Daoy (cell line): ENCODE measurements at regions not wholly inside any gene's neighbourhood (a gene's known extent, or its start where the extent isn't known, plus 50 kb on each side); places are given as distances from the start of the nearest gene placed in this dataset.

Experiments used
- DNase-seq: peaks from one replicate; pipeline ENCODE4 v3.0.0-alpha.2; 2015; ENCODE audit warnings: low read depth

- no peak for DNase-seq
Observed at GRCh38 chr5:29701600-29701999, 1491.9 kb upstream of the CDH6 start.

GRCh38 chr5:29697785-29698414 is 1495.6 kb upstream of the CDH6 start:
- DNase-seq: no peak

GRCh38 chr5:29697278-29697677 is 1496.2 kb upstream of the CDH6 start:
- no peak for DNase-seq

- no peak for DNase-seq
Observed at GRCh38 chr5:29672678-29673077, 1520.8 kb upstream of the CDH6 start.

- no peak for DNase-seq
Observed at GRCh38 chr5:29662876-29663275, 1530.6 kb upstream of the CDH6 start.

- DNase-seq: no peak
Observed at GRCh38 chr5:29654954-29655353, 1538.5 kb upstream of the CDH6 start.

GRCh38 chr5:29649321-29649720 is 1544.2 kb upstream of the CDH6 start:
- no peak for DNase-seq

GRCh38 chr5:29642601-29643000 is 1550.9 kb upstream of the CDH6 start:
- no peak for DNase-seq

- DNase-seq: no peak
Observed at GRCh38 chr5:29614206-29614605, 1579.3 kb upstream of the CDH6 start.

- DNase-seq: no peak
Observed at GRCh38 chr5:29588236-29588635, 1605.2 kb upstream of the CDH6 start.

GRCh38 chr5:29587832-29588231 is 1605.7 kb upstream of the CDH6 start:
- no peak for DNase-seq

GRCh38 chr5:29568028-29568427 is 1625.5 kb upstream of the CDH6 start:
- DNase-seq: no peak

- DNase-seq: no peak
Observed at GRCh38 chr5:29561564-29561963, 1631.9 kb upstream of the CDH6 start.

- DNase-seq: no peak
Observed at GRCh38 chr5:29550523-29550922, 1643.0 kb upstream of the CDH6 start.

GRCh38 chr5:29548262-29548661 is 1645.2 kb upstream of the CDH6 start:
- DNase-seq: no peak

GRCh38 chr5:29547236-29547865 is 1646.1 kb upstream of the CDH6 start:
- no peak for DNase-seq

- no peak for DNase-seq
Observed at GRCh38 chr5:29543501-29543900, 1650.0 kb upstream of the CDH6 start.

- DNase-seq: no peak
Observed at GRCh38 chr5:29524227-29524626, 1669.3 kb upstream of the CDH6 start.

GRCh38 chr5:29518176-29518575 is 1675.3 kb upstream of the CDH6 start:
- DNase-seq: no peak

GRCh38 chr5:29516224-29516623 is 1677.3 kb upstream of the CDH6 start:
- DNase-seq: no peak

GRCh38 chr5:29508131-29508530 is 1685.4 kb upstream of the CDH6 start:
- no peak for DNase-seq

GRCh38 chr5:29504411-29504810 is 1689.1 kb upstream of the CDH6 start:
- no peak for DNase-seq

GRCh38 chr5:29498860-29499259 is 1694.6 kb upstream of the CDH6 start:
- DNase-seq: no peak

GRCh38 chr5:29498412-29498811 is 1695.1 kb upstream of the CDH6 start:
- DNase-seq: no peak
